Activated T-cell treated with anti-CD3 and anti-CD28 coated beads, Interleukin-2, amount 50 U/mL, for 1 hour (primary cell): ENCODE measurements at regions not wholly inside any gene's neighbourhood (a gene's known extent, or its start where the extent isn't known, plus 50 kb on each side); places are given as distances from the start of the nearest gene placed in this dataset.

Experiments used
- DNase-seq: peaks from one replicate; pipeline ENCODE4 v3.0.0-alpha.2; 2020

DNA sequence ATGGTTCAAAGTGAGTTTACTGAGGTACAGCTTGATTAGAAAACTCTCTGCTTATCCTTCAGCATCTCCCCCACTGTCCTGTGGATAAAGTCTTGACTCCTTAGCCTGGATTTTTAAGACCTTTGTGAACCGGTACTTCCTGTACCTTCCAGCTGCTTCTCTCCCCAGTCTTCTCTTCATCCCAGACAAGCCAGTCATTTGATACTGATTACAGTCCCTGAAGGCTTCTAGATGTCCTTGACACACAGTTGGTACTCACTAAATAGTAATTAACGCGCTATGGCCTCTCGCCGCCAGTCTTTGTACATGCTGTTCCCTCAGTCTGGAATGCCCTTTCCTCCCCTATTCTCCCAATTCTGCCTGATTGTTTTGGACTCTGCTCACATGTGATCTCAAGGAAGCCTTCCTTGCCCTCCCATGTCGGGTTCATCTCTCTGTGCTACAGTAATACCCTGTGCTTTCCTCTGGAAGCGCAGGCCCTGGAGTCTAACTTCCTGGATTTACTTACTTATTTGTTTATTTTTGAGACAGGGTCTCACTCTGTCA, 50.6 kb upstream of the PTGR2 start:
- no peak for DNase-seq

DNA sequence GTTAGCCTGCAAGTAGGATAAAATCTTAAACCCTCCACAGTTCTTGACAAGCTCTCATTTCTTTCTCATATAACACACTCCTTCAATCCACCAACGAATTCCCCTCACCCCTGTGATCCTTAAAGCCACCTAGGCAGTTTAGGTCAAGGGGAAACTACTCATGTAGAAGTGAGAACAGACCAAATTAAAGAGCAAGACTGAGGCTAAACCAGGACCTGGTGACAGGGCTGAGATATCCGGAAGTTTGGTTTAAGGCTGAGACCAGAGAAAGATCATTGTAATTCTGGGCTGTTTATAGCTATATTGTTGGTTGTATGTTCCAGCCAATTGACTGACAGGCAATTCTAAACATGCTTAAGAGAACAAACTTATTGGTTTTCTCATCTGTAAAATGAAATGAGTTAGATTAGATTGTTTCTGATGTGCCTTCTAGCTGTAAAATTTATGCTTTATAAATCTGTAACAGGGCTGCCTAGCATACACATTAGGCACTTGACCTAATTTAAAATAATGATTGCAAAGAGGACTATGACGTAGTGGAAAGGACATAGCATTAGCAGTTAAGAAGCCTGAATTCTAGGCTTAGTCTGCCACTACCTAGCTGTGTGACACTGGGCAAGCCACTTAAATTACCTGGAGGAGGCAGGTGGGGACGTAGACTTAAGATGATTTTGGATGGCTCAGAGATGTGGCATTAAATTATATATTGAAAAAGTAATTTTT, 53.9 kb upstream of the PTGR2 start:
- DNase-seq: no peak

DNA sequence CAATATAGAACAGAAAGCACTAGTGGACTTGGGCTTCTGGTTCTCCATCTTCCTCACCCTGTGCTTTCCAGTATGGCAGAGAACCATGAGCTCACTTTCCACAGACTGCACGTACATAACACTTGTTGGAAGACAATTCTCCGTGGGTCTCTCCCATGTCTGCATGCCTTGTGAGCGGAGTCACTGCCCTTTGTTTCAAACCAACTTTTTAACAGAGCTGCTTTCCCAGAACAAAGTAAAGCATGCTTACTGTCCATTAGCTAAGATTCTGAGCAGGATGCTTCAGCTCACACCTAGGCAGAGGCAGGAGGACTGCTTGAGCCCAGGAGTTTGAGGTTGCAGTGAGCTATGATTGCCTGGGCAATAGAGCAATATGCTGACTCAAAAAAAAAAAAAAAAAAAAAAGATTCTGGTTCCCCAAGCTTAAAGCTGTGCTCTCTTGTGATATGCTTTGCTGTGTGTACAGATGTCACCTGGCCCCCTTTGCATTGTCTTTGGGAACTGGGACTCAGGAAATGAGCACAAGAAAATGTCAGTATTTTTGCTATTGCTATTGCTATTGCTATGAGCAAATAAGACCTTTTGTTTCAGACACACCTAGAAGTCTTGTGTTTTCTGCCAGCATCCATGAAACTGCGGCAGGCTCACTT, 54.6 kb upstream of the PTGR2 start:
- DNase-seq: no peak

DNA sequence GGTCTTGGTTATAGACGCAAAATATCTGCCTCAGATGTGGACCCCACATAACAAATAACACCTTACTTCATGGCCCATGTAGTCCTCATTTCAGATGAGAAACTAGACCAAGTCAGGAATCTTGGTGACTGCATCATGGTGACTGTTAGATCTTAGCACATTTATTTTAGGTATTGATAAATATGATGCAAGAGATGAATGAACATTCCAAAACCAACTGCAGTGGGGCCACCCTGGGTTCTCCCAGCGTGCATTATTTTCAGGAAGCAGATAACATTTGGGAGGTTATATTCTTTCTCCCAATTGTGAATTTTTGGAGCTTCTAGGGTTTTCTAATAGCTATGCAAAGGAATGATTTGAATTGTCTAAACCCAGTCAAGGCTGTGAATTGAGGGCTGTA, 55.2 kb upstream of the PTGR2 start:
- no peak for DNase-seq

DNA sequence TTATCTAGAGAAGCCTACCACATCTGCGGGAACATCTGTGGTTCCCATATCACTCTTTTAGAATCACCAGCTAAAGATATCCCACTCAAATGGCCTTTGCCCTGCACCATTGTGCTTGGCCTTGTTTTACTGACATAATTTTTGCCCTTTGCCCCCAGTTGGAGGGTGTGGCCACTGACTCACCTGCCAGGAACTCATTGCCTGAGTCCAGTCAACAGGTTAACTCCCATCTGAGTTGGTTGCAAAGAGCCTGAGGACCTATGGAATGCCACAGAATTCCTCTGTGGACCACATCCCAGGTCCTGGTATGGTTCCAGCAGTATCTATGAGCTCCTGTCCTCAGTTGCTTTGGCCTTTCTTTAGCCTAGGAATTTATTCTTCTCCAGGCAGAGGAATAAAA, 55.7 kb upstream of the PTGR2 start:
- no peak for DNase-seq

DNA sequence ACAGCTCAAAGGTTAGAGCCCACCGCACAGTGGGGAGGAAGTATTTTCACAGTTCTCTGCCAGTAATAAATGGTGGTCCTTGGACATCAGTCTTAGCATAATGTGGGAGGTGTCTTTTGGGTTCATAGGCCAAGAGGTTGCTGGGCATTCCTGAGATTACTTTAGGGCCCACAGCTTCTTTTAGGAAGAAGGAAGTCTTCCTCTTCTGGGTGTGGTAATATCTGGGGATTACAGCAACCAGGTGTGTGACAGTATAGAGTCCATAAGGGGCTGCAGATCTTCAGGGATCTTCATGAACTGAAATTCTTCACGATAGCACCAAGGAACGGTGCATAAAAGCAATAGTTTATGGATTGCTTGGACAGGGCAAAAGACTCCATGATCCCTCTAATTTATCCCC, 56.2 kb upstream of the PTGR2 start:
- no peak for DNase-seq

DNA sequence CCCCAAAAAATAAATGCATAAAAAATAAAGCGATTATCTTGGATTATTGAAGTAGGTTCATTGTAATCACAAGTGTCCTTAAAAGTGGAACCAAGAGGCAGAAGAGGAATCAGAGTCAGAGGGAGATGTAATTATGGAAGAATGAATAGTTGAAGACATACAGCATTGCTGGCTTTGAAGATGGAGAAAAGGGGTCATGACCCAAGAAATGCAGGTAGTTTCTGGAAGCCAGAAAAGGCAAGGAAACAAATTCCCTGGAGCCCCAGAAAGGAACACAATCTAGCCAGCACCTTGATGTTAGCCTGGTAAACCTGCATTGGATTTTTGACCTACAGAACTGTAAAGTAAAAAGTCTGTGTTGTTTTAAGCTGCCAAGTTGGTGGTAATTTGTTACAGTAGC, 57.5 kb upstream of the PTGR2 start:
- no peak for DNase-seq

DNA sequence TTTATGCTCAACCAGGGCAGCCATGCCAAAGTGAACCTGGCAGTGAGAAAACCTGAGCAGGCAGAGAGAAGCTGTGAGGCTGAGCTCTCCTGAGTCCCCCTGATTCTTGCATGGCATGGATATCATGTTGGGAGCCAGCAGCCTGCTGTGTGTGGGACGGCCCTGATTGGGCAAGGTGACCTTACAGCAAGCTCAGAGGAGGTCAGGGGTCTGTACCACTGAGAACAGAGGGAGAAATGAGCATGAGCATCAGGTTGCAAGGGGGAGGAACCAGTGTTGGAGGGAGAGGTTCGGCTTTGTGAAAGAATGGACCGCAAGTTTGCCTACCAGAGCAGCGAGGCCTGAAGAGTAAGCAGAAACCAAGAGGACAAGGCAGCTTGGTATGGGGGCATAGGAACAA, 59.1 kb upstream of the PTGR2 start:
- no peak for DNase-seq

DNA sequence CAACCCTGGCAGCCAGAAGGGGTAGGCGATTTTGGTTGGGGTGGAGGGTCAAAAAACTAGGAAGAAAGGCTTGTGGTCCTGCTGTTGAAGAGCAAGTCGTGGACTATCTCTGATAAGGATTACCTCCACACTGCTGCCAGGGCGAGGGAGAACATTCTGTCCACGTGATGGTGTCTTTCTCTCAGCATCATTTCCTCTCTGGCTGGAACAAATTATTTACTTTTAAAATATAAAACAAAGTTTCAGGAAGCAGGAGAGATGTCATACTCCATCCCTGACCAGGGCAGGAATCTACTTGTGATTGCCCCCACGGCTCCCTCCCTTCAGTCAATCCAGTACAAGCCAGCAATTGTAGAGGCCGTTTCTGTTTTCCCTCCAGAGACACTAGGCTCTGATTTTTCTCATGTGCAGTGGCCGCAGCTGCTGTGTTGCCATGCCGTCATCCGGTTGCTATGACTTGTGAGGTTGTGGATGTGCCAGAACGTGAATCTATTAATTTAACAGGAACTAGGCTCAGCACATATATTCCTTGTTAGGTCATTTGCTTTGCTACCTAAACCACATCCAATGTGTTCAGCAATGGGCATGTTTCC, 61.5 kb upstream of the PTGR2 start:
- DNase-seq: no peak

DNA sequence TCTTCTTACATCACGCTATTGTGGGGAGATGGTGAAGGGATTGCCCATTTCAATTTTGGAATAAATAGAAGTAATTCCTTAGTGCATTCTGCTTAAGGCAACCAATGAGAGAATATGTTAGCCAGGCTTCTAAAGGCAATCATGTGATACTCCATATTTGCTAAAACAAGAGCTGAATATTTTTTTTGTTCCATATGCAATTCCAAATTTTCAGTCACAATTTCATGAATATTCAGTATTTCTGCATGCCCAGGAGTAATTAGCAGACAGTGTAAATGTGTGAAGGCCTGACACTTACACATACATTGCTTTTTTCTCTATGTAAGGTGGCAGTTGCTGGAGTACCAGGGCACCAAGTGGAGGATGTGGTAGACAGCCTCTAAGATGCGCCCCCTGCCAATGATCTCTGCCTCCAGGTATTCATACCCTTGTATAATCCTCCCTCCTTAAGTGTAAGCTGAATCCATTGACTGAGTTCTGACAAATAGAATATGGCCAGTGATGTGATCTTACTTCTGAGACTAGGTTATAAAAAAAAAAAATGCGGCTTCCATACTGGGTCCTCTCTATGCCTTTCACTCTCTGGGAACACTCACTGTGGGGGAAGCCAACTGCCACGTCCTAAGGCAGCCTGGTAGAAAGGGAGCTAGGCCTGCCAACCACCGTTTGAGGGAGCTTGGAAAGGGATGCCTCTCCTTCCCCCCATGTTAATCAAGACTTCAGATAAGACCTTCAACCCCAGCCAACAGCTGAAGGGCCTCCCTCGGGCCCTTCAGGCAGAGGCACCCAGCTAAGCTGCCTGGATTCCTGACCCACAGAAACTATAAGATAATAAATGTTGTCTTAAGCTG, 62.7 kb upstream of the PTGR2 start:
- no peak for DNase-seq

DNA sequence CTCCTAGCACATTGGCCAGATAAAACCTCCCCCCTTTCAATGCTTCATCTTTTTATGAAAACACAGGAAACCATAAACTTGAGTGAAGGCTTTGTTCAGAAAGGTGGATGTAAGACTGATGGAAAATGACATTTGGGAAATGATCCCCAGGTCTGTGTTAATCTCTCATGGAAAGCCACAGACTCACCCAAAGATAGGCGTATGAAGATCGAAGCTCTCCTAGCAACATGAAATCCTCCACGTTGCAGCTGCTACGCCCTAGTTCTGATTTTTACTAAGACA, 63.4 kb upstream of the PTGR2 start:
- no peak for DNase-seq

DNA sequence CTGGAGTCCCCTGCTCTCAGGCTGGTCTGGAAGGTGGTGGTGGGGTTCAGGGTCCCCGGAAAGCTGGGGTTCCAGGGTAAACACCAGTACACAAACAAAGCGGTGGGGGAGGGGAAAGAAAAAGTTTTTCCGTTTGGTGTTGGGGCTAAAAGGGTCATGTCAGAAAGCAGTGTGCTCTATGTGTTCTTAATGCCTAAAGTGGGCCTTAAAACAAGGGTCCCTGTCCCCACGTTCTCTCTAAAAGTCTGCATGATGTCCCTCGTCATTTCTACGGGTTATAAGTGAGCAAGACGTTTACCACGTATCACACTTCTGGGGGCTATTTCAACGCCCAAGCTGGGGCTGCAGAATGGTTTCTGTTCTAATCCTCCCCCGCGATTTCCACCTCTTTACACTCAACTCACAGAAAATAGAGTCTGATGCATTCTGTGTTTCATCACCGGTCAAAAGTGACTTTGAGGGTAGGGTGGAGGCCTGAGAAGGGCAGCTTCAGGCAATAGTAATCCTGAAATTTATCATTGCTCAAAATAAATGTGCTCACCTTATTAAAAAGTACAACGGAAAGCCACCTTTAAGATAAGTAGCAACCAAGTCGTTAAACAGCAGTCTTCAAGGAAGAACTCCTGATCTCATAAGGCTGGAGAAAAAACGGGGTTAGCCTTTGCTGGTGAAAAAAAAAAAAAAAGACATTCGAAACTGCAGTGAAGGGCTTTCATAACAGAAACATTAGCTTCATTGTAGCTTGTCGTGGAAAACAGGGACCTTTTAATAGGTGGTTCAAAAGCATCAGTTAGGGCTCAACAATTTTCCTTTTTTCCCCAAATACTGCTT, 63.9 kb upstream of the PTGR2 start:
- DNase-seq: no peak

DNA sequence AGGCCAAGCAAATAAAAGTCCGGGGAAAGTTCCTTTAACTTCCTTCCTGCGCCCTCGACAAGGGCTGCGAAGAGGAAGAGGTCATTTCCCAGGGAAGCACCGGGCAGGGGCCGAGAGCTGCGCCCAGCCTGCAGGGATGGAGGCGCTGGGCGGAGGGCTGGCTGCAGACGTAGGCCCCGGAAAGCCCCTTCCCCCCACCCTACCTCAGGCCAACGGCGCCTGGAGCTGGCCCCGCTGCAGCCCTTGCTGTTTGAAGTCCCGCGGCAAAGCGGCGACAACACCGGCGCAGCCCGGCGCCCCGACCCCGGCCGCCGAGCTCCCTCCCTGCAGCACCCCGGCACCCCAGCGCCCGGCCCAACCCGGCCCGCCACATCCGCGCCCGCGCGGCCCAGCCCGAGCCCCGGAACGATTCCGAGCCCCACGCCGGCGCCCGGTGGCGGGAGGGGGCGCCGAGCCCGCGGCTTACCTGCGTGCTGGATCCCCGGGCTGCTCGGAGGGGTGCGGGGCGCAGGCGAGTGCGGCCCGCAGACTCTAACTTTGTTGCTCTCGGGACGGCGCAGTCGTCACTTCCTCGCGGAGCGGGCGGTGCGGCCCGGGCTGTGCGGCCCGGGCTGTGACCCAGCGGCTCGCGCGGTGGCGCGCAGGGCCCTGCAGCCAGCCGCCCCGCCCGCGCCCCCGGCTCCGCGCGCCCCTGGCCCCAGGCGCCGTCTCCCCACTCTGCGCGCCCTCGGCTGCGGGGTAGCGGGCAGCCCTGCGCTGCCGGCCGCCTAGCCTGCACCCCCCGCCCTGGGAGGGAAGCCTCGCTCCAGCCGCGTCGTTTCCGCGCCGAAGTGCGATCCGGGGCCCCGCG, 64.8 kb upstream of the PTGR2 start:
- peak; percentile 74 for DNase-seq

DNA sequence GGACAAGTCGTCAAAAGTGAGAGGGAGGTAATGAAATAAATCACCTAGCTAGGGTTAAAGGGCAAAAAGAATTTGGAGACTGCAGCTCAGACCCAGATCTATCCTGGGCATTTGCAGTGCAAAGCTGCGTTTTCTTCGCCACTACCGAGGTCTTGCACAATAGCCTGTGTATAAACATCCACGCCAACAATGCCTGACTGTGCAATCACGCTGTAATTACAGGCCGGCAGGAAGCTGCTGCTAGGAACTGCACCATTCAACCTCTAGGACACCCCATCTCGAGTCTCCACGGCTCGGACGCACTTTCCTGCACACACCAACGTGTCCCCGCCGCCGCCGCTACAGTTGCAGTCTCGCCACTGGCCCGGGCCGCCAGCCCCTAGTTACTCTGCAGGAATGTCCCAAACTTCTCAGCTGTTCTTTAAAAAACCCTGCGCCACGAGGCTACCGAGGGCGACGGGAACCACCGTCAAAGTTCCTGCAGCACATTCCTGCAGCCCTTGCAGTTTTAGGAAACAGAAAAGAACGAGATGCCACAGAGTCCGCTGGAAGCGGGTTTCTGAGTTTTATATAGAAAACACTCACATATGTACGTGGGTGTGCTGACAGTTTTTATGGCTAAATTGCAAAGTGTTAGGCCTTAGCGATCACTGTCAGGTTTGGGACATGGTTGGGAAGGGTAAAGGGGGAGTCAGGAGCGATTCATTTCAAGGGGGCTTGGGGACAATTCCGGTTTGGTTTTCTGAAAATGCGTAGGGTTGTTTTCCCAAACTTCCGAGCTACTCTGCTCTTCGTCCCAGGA, 65.6 kb upstream of the PTGR2 start:
- peak; percentile 63 for DNase-seq

DNA sequence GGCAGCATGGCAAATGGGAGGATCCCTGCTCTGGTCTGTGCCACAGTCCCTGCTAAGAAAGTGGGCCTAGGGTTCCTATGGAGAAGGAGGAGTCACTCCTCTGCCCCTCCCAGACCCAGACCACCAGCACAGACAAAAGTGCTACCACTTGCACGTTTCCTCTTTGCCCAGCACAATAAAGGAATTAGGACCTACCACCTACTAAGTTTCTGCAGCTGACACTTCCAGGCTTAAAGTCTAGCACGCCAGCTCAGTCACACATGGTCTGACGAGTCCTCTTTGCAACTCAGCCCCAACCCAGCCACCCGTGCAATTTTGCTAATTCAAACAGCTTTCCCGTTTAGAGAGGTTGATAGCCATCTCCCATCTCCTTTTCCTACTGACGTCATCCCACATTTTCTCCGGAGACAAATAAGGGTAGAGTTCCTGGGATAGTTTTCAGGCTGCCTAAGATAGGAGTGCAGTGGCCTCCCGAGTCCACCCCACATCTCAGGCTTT, 66.2 kb upstream of the PTGR2 start:
- no peak for DNase-seq

DNA sequence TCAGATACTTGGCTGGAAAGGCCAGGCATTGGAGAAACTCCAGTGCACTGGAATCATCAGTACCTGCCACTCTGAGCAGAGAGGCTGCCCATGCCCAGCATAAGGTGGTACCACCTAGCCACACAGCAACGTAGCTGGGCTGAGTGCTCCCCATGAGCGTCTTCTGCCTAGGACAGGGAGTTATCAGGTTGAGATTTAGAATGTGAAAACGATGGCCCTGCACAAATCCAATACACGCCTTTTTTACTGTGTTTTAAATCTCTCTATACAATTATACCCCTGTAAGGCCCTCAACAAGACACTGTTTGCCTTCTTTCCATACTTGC, 66.7 kb upstream of the PTGR2 start:
- no peak for DNase-seq

DNA sequence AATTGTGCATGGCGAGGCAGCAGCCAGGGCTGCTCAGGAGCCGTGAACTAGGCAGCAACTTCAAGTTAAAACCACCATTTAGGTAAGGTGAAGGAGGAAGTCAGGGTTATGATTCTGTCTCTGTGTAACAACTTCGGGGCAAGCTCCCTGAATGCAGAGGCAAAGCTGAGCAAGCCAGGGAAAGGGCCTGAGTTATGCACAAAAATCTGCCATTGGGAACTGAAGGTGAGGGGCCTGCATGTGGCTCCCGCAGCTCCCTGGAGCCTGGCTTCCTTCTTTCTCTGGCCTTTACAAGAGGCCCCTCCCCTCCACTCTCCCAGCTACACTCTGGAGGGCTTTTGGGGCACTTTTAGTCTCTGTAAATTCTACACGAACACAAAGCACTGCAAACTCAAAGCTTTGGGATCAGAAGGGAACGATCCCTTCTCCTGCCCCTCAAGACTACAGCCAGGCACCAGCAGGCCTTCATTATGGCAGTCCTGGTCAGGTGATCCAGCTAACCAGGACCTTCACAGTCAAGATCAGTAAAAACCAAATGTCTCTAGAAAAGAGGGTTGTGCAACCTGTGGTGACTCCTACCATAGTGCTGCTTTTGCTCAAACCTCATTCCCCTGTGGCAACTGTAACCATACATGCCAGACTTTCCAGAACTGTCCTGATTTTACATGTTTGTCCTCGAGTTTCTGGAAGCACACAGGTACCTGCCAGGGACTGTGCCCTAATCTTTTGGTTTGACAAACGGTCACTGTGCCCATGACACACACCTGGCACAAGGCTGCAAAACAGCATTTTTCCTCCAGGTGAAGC, 67.2 kb upstream of the PTGR2 start:
- DNase-seq: no peak

DNA sequence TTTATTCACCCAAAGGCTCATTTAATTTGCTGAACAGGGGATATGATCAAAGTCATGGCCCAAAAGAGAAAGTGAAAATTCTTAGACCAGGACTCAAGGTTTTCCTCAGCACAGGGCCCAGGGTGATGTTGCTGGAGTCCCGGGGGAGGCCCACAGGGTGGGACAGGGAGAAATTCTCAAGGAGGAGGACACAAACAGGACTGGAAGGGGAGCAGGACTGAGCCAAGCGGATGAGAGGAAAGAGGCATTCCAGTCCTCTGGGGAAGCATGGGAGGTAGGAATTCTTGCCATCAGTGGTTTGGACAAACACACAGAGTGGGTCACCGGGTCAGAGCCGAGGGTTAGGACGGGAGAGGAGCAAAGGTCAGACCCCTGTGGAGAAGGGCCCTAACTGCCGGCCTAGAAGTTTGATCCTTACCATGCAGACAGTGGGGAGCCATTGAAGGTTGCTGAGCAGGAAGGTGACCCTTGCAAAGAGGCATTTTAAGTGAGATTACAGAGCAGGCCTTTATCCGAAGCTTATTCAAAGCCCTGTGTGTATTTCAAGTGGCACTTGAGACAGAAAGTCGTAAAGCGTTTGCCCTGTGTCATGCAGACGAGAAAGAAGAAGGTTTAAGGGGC, 68.4 kb upstream of the PTGR2 start:
- no peak for DNase-seq

DNA sequence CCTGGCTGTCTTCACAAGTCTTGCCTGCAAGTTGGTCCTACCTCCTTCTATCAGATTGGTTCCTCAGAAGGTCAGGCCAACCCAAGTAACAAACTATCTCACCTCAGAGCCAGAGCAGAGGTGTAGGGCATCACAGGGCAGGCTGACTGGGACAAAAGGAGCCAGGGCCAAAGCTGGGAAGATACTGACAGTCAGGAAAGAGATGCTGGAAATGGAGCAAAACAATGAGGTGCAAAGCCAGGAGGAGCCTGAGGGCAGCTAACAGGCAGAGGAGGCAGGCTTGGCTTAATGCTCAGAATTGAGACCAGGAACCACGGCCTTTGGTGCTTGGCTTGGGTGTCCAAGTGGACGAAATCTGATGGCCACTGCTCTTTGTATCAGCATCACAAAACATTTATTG, 68.4 kb upstream of the PNMA1 start:
- DNase-seq: no peak
